CD14-positive monocyte (primary cell): ENCODE measurements at regions not wholly inside any gene's neighbourhood (a gene's known extent, or its start where the extent isn't known, plus 50 kb on each side); places are given as distances from the start of the nearest gene placed in this dataset.

Source experiments
- DNase-seq, 3 donors: peaks; one replicate each; pipeline ENCODE4 v3.0.0-alpha.2; 2011 to 2022
- H2AFZ ChIP-seq: 2 replicates; pipeline ENCODE4 v1.6.0; 2012; ENCODE audit warnings: mild to moderate bottlenecking, low read depth, low read length, inconsistent platforms; ENCODE audit not compliant: insufficient read depth, poor library complexity, severe bottlenecking
- H3K27ac ChIP-seq, 2 donors: 1 replicate in 1 of 2; 2 replicates in 1 of 2; pipeline ENCODE4 v1.5.1; 2012 to 2013; ENCODE audit warnings: low read length in 2 of 2, control low read depth in 1 of 2, inconsistent platforms in 1 of 2, low read depth in 1 of 2, mild to moderate bottlenecking in 1 of 2
- H3K27me3 ChIP-seq, 2 donors: one replicate each; pipeline versions ENCODE4 v1.6.0 to v1.6.1; 2011 to 2013; ENCODE audit warnings: low read length in 2 of 2; ENCODE audit not compliant: control insufficient read depth in 2 of 2, insufficient read depth in 2 of 2
- H3K36me3 ChIP-seq, 2 donors: replicated peaks in 1 of 2; 1 replicate in 1 of 2; 2 replicates in 1 of 2; pipeline versions ENCODE4 v1.5.1 to v1.6.1; 2012 to 2013; ENCODE audit warnings: low read length in 2 of 2, control low read depth in 1 of 2, inconsistent platforms in 1 of 2, mild to moderate bottlenecking in 1 of 2; ENCODE audit not compliant: insufficient read depth in 2 of 2, control insufficient read depth in 1 of 2
- H3K4me1 ChIP-seq, 2 donors: 1 replicate in 1 of 2; 2 replicates in 1 of 2; pipeline versions ENCODE4 v1.5.1 to v1.6.1; 2012 to 2013; ENCODE audit warnings: low read length in 2 of 2, control low read depth in 1 of 2, inconsistent platforms in 1 of 2, mild to moderate bottlenecking in 1 of 2, moderate library complexity in 1 of 2; ENCODE audit not compliant: insufficient read depth in 2 of 2, control insufficient read depth in 1 of 2
- H3K4me2 ChIP-seq: replicated peaks from 2 replicates; pipeline ENCODE3; 2012; ENCODE audit warnings: low read length, moderate library complexity, mild to moderate bottlenecking; ENCODE audit not compliant: poor library complexity, severe bottlenecking; ENCODE audit errors: extremely low read depth
- H3K4me3 ChIP-seq, 3 experiments: fragments of 200-600 bp in 1 of 3; sonication (generic) in 1 of 3; replicated peaks in 1 of 3; 1 replicate in 2 of 3; 2 replicates in 1 of 3; pipeline ENCODE4 v1.5.1; 2011 to 2013; ENCODE audit warnings: low read length in 3 of 3, mild to moderate bottlenecking in 3 of 3, control low read depth in 2 of 3, low read depth in 2 of 3, inconsistent platforms in 1 of 3, moderate library complexity in 1 of 3
- H3K79me2 ChIP-seq: 2 replicates; pipeline ENCODE4 v1.6.0; 2012; ENCODE audit warnings: mild to moderate bottlenecking, control low read depth, inconsistent platforms, low read length, moderate library complexity; ENCODE audit not compliant: insufficient read depth
- H3K9ac ChIP-seq: 2 replicates; pipeline ENCODE4 v1.6.0; 2017; ENCODE audit warnings: low read length, mild to moderate bottlenecking; ENCODE audit not compliant: insufficient read depth, poor library complexity, severe bottlenecking
- H3K9me3 ChIP-seq, 2 donors: replicated peaks in 1 of 2; 1 replicate in 1 of 2; 2 replicates in 1 of 2; pipeline versions ENCODE4 v1.5.1 to v1.6.1; 2012 to 2013; ENCODE audit warnings: low read length in 2 of 2, control low read depth in 1 of 2; ENCODE audit not compliant: control insufficient read depth in 1 of 2, insufficient read depth in 1 of 2
- H4K20me1 ChIP-seq: 2 replicates; pipeline ENCODE4 v1.6.0; 2012; ENCODE audit warnings: mild to moderate bottlenecking, low read length, control low read depth, moderate library complexity; ENCODE audit not compliant: insufficient read depth
- H3K27ac Mint-ChIP-seq, 7 donors: one replicate each; pipeline ENCODE4 v1.8.0; 2020; ENCODE audit warnings: mild to moderate bottlenecking in 7 of 7, mixed read lengths in 7 of 7, moderate library complexity in 6 of 7, inconsistent platforms in 2 of 7
- H3K27me3 Mint-ChIP-seq, 3 donors: one replicate each; pipeline ENCODE4 v1.8.0; 2021 to 2022; ENCODE audit warnings: low read depth in 3 of 3, mild to moderate bottlenecking in 3 of 3, mixed read lengths in 3 of 3, moderate library complexity in 3 of 3, inconsistent platforms in 1 of 3
- H3K36me3 Mint-ChIP-seq, 2 donors: one replicate each; pipeline ENCODE4 v1.8.0; 2020; ENCODE audit warnings: mixed read lengths in 2 of 2, inconsistent platforms in 1 of 2, mild to moderate bottlenecking in 1 of 2
- H3K4me1 Mint-ChIP-seq: one replicate; pipeline ENCODE4 v1.8.0; 2020; ENCODE audit warnings: mild to moderate bottlenecking, mixed read lengths
- H3K4me3 Mint-ChIP-seq, 2 donors: one replicate each; pipeline ENCODE4 v1.8.0; 2020; ENCODE audit warnings: mild to moderate bottlenecking in 2 of 2, mixed read lengths in 2 of 2, moderate library complexity in 1 of 2
- H3K9me3 Mint-ChIP-seq, 7 donors: one replicate each; pipeline ENCODE4 v1.8.0; 2020 to 2022; ENCODE audit warnings: mixed read lengths in 7 of 7, mild to moderate bottlenecking in 6 of 7, moderate library complexity in 6 of 7, inconsistent platforms in 2 of 7
- WGBS: methylation state at CpG from one replicate; pipeline ENCODE4 v1.1.5; 2013; ENCODE audit warnings: missing lambda C conversion rate; ENCODE audit not compliant: insufficient coverage; 5-methylcytosine and 5-hydroxymethylcytosine counted together
- intact Hi-C, 2 donors: fragments of 100-400 bp; cut with micrococcal nuclease; formaldehyde crosslinking; loops; one replicate each; pipeline versions ENCODE4 v1.15.0 to v1.15.1; 2023
- TF ChIP-seq, protein P1 (sequence below): fragments of 200-600 bp; IDR thresholded peaks from one replicate; pipeline ENCODE4 v1.8.0; 2022; ENCODE audit warnings: antibody characterized with exemption, mild to moderate bottlenecking

DNA sequence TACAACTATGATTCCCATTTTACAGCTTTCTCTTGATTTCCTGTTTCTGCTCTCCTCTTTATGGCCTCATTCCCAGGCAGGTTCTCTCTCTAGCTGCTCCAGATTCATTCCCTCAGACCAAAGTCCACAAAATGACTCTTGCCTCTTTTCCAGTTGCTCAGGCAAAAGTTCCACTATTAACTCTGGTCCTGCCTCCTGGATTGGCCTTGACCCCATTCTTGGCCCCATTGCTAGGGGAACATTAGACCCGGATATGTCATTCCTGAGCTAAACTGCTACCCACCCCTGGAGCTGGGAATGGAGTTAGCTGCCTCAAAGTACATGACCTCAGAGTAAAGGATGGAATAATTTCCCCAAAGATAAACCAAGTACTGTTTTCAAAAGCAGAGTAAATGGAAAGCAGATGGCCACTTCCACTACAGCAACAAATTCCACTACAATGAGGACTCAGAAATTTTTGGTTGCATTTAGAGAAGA, 73.0 kb upstream of the GAP43 start:
- H3K36me3 ChIP-seq = no peaks in the 10 kb centered on the region
- no peak overlapping the region for H3K27ac Mint-ChIP-seq
- no peaks in the 10 kb centered on the region for H3K79me2 ChIP-seq
- H2AFZ ChIP-seq = no peak overlapping the region
- peaks cover 0 to 4% (median 0%) of the 10 kb centered on the region in 7 donors for H3K9me3 Mint-ChIP-seq
- no peak overlapping the region for H3K27ac ChIP-seq
- H3K27me3 ChIP-seq = no peaks in the 10 kb centered on the region
- H3K4me1 ChIP-seq = no peaks in the 10 kb centered on the region
- H3K27me3 Mint-ChIP-seq = peaks cover 0 to 1% (median under 1%) of the 10 kb centered on the region in 3 donors
- no peak overlapping the region for H3K4me2 ChIP-seq
- H4K20me1 ChIP-seq = no peaks in the 10 kb centered on the region
- TF ChIP-seq, protein P1, sequence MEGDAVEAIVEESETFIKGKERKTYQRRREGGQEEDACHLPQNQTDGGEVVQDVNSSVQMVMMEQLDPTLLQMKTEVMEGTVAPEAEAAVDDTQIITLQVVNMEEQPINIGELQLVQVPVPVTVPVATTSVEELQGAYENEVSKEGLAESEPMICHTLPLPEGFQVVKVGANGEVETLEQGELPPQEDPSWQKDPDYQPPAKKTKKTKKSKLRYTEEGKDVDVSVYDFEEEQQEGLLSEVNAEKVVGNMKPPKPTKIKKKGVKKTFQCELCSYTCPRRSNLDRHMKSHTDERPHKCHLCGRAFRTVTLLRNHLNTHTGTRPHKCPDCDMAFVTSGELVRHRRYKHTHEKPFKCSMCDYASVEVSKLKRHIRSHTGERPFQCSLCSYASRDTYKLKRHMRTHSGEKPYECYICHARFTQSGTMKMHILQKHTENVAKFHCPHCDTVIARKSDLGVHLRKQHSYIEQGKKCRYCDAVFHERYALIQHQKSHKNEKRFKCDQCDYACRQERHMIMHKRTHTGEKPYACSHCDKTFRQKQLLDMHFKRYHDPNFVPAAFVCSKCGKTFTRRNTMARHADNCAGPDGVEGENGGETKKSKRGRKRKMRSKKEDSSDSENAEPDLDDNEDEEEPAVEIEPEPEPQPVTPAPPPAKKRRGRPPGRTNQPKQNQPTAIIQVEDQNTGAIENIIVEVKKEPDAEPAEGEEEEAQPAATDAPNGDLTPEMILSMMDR = no peak
- DNase-seq = no peak
- no peaks in the 10 kb centered on the region for H3K9me3 ChIP-seq
- H3K4me3 ChIP-seq = no peak overlapping the region
- no peak overlapping the region for H3K4me3 Mint-ChIP-seq
- intact Hi-C loops = no loop called here
- no peaks in the 10 kb centered on the region for H3K36me3 Mint-ChIP-seq
- no peak overlapping the region for H3K9ac ChIP-seq
- WGBS = 100% methylated on average over 1 of the region's 1 CpG
- no peaks in the 10 kb centered on the region for H3K4me1 Mint-ChIP-seq

DNA sequence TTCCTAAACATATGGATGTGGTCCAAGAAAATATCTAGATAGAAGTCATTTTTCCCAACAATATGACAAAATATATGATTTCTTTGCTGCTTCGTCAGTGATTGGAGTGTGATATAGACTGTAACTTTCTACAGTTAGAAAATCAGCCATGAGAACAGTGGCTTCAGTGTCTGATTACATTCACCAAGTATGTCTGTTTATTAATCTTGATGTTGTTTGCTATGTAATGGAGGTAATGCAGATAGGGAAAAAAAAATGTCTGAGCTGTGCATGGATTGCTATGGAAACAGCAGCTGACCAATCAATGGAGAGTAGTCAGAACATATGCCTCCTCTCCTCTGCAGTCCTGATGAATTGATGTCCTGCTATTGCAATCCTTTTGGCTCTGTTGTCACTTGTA, 72.3 kb upstream of the GAP43 start:
- no CpG with 5 or more reads among the region's 1 CpG for WGBS
- Histone ChIP-seq H3K9me3 (no peaks in the 10 kb centered on the region), H3K4me2 (no peak overlapping the region), H3K4me3 (no peak overlapping the region), H4K20me1 (no peaks in the 10 kb centered on the region), H2AFZ (no peak overlapping the region), H3K27ac (no peak overlapping the region), H3K4me1 (no peaks in the 10 kb centered on the region), H3K27me3 (no peaks in the 10 kb centered on the region), H3K79me2 (no peaks in the 10 kb centered on the region), H3K9ac (no peak overlapping the region), H3K36me3 (no peaks in the 10 kb centered on the region)
- intact Hi-C loops = no loop called here
- no peaks in the 10 kb centered on the region for H3K4me1 Mint-ChIP-seq
- DNase-seq = no peak
- TF ChIP-seq, protein P1 = no peak
- H3K27ac Mint-ChIP-seq = no peak overlapping the region
- no peak overlapping the region for H3K4me3 Mint-ChIP-seq
- H3K27me3 Mint-ChIP-seq = peaks cover 0 to 2% (median 1%) of the 10 kb centered on the region in 3 donors
- H3K36me3 Mint-ChIP-seq = no peaks in the 10 kb centered on the region
- H3K9me3 Mint-ChIP-seq = peaks cover 0 to 4% (median 0%) of the 10 kb centered on the region in 7 donors
